Left ventricle myocardium inferior (tissue), 1 donor: ENCODE measurements at regions not wholly inside any gene's neighbourhood (a gene's known extent, or its start where the extent isn't known, plus 50 kb on each side); places are given as distances from the start of the nearest gene placed in this dataset.

Experiments
- DNase-seq: peaks from one replicate; pipeline ENCODE4 v3.0.0-alpha.2; 2020
- H3K27ac ChIP-seq: fragments of 200-600 bp; replicated peaks from 2 replicates; pipeline ENCODE4 v1.8.0; 2021
- H3K27me3 ChIP-seq: fragments of 200-600 bp; 2 replicates; pipeline ENCODE4 v1.8.0; 2021; ENCODE audit warnings: low read depth
- H3K36me3 ChIP-seq: fragments of 200-600 bp; 2 replicates; pipeline ENCODE4 v1.8.0; 2021
- H3K4me1 ChIP-seq: fragments of 200-600 bp; 2 replicates; pipeline ENCODE4 v1.8.0; 2021
- H3K4me3 ChIP-seq: fragments of 200-600 bp; 2 replicates; pipeline ENCODE4 v1.8.0; 2021; ENCODE audit warnings: mild to moderate bottlenecking, moderate library complexity
- H3K9me3 ChIP-seq: fragments of 200-600 bp; replicated peaks from 2 replicates; pipeline ENCODE4 v1.8.0; 2021
- intact Hi-C: fragments of 100-400 bp; cut with micrococcal nuclease; formaldehyde crosslinking; loops from one replicate; pipeline ENCODE4 v1.11.0; 2022
- TF ChIP-seq, protein P1 (sequence below): fragments of 200-600 bp; IDR thresholded peaks from 2 replicates; pipeline ENCODE4 v1.8.0; 2021; ENCODE audit warnings: antibody characterized with exemption, mild to moderate bottlenecking, borderline replicate concordance
- donor health status: DM: no; HTN: yes; CAD: no; lungs with severe emphysema.

DNA sequence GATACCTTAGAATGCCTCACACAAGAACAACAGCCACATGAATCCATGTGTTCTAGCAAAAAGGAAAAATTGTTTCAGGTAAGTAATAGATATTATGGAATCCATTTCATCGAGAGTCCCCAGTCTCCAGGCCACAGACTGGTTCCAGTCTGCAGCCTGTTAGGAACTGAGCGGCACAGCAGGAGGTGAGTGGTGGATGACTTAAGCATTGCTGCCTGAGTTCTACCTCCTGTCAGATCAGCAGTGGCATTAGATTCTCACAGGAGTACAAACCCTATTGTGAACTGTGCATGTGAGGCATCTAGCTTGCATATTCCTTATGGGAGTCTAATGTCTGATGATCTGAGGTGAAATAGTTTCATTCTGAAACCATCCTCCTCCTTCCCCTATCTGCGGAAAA is 207.0 kb downstream of the CSNK1G3 start:
- H3K36me3 ChIP-seq = no peaks in the 10 kb centered on the region
- H3K4me3 ChIP-seq = no peak overlapping the region
- no peak for DNase-seq
- TF ChIP-seq, protein P1, sequence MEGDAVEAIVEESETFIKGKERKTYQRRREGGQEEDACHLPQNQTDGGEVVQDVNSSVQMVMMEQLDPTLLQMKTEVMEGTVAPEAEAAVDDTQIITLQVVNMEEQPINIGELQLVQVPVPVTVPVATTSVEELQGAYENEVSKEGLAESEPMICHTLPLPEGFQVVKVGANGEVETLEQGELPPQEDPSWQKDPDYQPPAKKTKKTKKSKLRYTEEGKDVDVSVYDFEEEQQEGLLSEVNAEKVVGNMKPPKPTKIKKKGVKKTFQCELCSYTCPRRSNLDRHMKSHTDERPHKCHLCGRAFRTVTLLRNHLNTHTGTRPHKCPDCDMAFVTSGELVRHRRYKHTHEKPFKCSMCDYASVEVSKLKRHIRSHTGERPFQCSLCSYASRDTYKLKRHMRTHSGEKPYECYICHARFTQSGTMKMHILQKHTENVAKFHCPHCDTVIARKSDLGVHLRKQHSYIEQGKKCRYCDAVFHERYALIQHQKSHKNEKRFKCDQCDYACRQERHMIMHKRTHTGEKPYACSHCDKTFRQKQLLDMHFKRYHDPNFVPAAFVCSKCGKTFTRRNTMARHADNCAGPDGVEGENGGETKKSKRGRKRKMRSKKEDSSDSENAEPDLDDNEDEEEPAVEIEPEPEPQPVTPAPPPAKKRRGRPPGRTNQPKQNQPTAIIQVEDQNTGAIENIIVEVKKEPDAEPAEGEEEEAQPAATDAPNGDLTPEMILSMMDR = no peak
- no peaks in the 10 kb centered on the region for H3K27me3 ChIP-seq
- no peaks in the 10 kb centered on the region for H3K9me3 ChIP-seq
- intact Hi-C loops = no loop called here
- H3K4me1 ChIP-seq = no peaks in the 10 kb centered on the region
- no peak overlapping the region for H3K27ac ChIP-seq

DNA sequence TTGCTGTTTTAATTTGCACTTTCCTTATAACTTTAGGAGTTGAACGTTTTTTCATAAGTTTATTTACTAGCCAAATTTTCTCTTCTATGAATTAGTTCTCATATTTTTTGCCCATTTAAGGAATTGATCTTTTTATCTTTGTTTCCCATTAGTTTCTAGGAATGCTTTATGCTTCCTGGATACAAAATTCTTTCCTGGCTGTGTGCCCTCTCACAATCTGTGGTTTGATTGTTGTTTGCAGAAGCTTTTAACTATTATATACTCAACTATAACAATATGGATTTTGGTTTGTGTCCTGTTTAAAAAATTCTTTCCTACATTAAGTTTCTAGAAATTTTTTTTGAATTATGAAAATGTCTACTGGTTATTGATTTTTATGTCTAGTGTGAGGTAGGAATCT is 206.3 kb downstream of the CSNK1G3 start:
- intact Hi-C loops = no loop called here
- no peak for DNase-seq
- Histone ChIP-seq H3K4me3 (no peak overlapping the region), H3K27ac (no peak overlapping the region), H3K9me3 (peaks cover 7% of the 10 kb centered on the region), H3K36me3 (no peaks in the 10 kb centered on the region), H3K4me1 (no peaks in the 10 kb centered on the region), H3K27me3 (no peaks in the 10 kb centered on the region)
- TF ChIP-seq, protein P1 = no peak

DNA sequence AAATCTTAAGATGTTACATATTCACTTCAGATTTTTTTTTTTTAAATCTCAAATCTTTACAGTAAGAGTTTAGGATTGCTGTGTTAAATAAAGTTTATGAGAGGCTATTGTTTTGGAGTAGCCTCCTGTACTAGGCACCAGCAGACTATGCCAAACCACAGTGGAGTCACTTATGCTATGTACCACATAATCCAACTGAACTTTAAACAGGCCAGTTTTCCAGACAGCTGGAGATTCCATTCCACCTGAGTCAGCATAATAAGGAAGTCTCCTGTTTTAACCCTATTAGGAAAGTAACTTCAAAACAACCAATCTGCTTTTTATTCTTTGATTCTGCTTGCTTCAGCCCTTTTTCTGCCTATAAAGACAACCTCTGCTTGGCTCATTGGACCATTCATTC is 205.2 kb downstream of the CSNK1G3 start:
- DNase-seq = no peak
- Histone ChIP-seq H3K4me1 (no peaks in the 10 kb centered on the region), H3K27ac (no peak overlapping the region), H3K27me3 (no peaks in the 10 kb centered on the region), H3K9me3 (peaks cover 18% of the 10 kb centered on the region), H3K4me3 (no peak overlapping the region), H3K36me3 (no peaks in the 10 kb centered on the region)
- TF ChIP-seq, protein P1 = no peak
- intact Hi-C loops = no loop called here

DNA sequence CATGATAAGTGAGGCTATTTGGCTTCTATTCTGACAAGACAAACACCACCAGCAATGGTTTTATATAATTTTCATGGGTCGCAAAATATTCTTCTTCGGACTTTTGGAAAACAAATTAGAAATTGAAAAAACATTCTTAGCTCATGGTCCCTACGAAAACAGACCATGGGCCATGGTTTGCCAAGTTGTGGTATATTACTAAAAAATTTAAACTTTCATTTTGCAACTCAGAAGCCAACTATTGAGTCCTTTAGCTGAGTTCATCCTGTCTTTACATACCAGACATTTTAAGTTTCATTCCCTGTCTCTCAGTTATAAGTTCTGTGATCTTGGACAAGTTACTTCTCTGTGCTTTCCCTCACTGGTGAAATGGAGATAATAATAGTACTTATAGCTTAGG is 198.1 kb downstream of the CSNK1G3 start:
- Histone ChIP-seq H3K36me3 (no peaks in the 10 kb centered on the region), H3K4me3 (no peak overlapping the region), H3K9me3 (peaks cover 40% of the 10 kb centered on the region), H3K27ac (peak overlapping the region; percentile 48), H3K4me1 (peaks cover 19% of the 10 kb centered on the region), H3K27me3 (no peaks in the 10 kb centered on the region)
- DNase-seq = no peak
- TF ChIP-seq, protein P1 = no peak
- intact Hi-C loops = no loop called here

DNA sequence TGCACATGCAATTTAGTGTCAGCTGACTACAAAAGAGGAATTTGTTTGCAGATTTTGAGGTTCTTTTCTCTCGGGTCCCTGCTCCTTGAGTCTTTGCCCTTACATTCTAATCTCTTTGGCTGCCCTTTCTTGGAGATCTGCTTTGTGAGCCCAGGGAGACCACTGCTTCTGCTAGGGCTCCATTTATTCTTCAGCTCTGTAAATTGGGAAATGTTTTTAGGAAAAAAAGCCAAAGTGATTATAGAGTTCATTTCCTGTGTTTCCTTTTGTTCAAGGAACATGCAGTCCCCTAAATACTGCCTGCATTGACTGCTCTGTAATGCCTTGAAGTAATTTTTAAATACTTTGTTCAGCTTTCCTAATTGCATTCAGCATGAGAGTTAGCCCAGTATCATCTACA is 197.4 kb downstream of the CSNK1G3 start:
- TF ChIP-seq, protein P1 = no peak
- H3K36me3 ChIP-seq = no peaks in the 10 kb centered on the region

More for the DNA sequence above, 197.4 kb downstream of the CSNK1G3 start:
- no peaks in the 10 kb centered on the region for H3K27me3 ChIP-seq
- no peak overlapping the region for H3K4me3 ChIP-seq
- H3K4me1 ChIP-seq = peaks cover 19% of the 10 kb centered on the region
- no peak for DNase-seq
- peaks cover 40% of the 10 kb centered on the region for H3K9me3 ChIP-seq
- intact Hi-C loops = no loop called here
- H3K27ac ChIP-seq = peak overlapping the region; percentile 48
